ENCODE measurements at regions not wholly inside any gene's neighbourhood (a gene's known extent, or its start where the extent isn't known, plus 50 kb on each side); places are given as distances from the start of the nearest gene placed in this dataset.

DNA sequence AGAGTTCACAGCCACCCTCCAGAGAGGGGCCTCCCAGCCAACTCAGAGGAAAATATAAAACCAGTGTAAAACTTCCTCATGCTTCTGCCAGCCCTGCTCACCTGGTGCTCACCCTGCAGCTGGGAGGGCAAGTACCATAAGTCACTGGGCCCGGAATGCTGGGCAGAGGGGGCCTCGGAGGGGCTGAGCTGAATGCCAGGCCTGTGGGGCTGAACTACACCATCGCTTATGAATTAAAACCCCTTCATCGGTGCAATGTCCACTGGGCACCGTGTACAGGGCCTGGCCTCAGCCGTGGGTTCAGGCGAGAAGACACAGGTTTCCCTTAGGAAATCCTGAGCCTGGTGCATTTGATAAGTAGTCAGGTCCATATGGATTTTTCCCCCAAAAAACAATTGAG, 828.6 kb downstream of the TBC1D22A start:
- DNase-seq (ENCODE audit: low spot score), result no peak

DNA sequence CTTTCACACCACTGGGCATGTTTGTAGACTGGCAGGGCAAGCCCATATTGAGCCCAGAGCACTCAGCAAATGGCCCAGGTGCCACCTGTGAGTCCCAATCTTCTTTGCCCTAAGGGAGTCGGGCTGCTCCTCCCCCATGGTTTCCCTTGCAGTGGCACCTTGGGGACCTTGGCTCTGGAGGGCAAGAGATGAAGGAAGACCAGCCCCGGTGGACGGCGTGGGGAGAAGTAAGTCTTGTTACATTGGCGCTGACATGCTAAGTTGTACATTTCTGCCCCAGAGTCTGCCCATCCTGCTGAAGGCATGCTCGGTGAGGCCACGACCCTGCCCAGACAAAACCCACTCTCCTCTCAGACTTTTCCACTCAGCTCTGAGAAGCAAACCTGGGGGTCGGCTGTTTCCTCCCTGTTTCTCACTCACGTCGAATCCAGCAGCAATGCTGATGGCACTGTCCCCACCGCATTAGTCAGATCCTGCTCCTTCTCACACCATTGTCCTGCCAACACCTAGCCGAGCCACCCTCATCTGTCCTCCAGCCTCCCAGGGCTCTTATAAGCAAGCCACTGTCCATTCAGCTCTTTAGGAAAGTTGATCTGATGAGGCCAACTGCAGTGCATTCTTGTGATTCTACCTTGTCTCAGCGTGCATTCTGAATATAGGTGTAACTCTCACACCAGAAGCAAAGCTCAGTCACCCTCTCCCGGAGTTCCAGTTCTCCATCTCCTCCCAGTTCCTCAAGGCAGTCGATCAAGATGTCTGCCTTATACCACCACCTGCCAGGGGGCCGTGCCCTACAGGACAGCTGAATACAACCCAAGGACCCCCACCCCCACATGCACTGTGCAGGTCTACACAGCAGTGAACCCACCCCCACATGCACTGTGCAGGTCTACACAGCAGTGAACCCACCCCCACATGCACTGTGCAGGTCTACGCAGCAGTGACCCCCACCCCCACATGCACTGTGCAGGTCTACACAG, 827.1 kb downstream of the TBC1D22A start:
- DNase-seq (ENCODE audit: low spot score), result no peak

DNA sequence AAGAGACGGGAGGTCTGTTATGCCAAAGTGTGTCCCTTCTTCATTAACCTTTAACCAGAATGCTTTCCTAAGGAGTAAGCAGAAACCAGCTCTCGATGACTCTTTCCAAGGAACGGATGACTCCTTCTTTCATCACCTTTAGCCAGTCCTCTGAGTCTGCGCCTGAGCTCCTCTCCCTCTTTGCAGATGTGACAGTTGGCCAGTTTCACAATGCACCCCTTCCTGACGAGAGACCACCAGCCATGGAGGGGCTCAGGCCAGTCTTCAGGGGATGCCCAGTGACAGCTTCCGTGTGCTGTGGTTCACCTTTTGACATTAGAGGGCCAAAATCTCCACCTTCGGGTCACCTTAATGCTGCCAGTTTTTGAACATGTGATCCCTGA, 826.1 kb downstream of the TBC1D22A start:
- DNase-seq (ENCODE audit: low spot score), result no peak

DNA sequence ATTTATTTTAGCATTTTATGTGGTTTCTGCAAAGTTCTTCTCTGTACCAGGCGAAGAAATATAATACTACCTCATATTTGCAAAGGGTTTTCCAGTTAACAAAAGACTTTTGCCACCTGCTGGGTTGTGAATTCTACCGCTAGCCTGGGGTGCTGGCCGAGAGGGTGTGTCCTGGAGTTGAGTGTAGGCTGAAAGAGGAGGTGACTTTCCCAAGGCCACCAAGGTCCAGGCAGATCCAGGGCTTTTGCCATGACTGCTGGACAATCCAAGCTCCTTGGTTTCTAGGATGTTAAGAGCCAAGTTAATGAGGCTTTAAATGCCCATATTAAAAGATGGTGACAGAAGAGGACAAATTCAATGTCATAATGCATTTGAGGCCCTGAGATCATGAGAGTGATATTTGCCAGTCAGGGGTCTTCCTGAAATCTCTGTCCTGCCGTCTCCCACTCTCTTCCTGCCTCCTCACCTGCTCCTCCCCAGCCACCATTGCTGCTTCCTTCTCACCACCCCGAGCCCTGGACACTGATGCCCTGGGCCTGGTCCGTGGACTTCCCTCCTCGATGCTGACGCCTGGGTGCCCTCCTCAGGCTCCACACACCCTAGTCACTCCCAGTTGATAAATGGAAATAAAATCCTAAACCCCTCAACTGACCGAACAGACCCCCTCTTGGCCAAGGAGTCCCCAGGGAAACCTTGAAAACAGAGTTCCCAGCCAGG, 825.6 kb downstream of the TBC1D22A start:
- no peak for DNase-seq (ENCODE audit: low spot score)

DNA sequence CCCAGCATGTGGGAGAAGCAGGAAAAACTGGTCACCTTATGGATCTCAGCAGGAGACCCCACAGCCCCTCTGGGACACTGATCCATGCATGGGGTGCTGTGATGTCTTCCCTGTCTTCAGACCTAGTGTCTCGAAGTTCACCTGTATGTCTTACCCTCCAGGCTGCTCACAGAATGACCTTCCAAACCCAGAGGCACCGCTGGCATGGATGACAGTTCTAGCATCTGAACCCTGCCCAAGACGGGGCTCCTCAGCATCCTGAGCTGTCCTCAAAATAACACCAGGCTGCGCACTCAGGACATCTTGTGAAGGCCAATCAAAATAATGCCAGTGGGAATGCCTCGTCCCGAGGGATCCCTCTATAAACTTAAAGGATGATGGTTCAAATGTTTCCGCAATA, 824.9 kb downstream of the TBC1D22A start:
- DNase-seq (ENCODE audit: low spot score), result no peak

DNA sequence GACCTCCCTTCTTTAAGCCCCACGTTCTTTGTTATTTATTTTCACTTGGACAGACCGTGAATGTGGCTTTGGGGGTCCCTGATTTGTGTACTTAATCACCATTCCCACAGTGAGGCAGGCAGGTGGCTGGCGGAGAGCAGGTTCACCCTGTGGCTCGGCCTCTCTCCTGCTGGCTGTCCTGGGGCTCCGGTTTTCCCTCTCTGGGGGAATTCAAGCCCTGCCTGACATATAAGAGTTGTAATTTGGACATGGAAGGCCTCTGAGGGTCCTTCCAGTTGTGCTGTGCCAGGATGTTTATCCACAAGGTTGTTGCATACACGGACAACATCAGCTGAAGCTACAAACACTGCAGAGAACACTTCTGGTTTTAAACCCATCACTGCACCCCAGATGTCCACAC, 824.5 kb downstream of the TBC1D22A start:
- no peak for DNase-seq (ENCODE audit: low spot score)

DNA sequence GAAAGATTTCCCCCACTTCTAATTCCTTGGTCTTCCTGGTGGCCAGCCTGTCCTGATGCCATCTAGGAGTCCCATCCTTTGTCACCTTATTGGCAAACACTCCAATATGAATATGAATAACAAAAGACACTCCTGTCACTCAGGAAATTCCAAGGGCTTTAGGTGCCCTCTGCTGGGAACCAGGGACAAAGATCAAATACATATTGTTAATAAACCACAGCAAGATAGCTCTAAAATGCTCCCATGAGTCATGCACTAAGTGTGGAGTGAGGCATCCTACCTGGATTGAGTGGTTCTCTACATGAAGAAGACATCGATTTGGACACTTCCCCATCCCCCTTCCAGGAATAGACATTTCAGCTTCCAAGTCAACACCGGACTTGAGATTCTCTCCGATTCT, 823.6 kb downstream of the TBC1D22A start:
- DNase-seq (ENCODE audit: low spot score), result no peak

DNA sequence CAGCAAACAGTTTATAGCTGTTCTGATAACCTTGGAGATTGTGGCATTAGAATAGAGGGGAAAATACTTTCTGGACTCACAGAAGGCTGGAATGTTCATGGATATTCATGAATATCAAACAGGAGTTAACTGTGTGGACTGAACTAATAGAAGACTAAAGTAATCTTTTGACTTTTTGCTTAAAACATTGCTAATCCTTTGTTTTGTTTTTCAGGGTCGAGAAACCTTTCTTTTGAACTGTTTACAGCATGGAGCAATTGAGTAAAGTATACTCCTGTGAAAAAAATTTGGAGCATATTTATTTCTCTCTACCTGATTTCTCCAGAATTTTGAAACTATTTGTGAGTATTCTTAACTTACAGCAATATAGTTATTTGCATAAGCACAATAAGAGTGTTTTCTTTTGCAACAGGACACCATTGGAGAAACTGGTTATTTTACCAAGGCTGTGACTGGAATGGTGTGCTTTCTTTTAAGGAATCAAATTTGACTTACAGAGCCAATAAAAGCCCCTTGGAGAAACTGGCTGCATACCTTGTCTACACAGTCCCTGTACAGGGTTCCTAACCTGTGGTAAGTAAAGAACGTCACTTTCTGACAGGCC, 821.6 kb downstream of the TBC1D22A start:
- DNase-seq (ENCODE audit: low spot score), result no peak

DNA sequence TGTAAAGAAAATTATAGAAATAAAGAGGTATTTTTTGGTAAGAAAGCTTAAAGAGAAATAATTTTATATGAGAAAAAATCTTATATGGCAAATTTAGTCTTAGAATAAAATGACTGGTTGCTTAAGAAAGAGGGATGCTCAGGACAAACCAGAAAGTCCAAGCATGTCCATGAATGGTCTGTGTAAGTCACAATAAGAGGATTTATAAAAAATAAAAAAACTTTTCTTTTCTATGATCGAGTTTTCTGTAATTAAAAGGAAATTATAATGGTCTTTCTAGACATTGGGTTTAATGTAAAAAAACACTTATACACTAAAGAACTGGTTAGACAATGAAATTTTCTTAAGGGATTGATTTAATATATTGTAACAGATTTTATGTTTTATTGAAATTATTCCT, 819.6 kb downstream of the TBC1D22A start:
- no peak for DNase-seq (ENCODE audit: low spot score)

DNA sequence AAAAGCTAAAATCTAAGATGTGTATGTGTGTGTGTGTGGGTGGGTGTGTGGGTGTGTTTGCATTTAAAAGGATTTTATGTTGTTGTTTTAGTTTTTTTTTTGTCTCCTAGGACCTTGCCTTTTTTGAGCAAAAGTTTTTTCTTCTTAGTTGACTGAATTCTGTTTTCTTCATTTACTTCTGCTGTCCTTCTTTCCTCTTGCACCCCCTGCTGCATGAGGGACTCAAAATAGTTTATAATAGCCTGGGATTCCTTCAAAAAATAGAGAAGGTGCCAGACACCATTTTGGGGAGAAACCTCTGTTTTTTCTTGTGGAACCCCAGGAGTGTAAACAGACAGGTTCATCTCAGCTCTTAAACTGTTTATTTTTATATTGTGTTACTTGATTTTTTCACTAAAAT, 817.7 kb downstream of the TBC1D22A start:
- DNase-seq (ENCODE audit: low spot score), result no peak

DNA sequence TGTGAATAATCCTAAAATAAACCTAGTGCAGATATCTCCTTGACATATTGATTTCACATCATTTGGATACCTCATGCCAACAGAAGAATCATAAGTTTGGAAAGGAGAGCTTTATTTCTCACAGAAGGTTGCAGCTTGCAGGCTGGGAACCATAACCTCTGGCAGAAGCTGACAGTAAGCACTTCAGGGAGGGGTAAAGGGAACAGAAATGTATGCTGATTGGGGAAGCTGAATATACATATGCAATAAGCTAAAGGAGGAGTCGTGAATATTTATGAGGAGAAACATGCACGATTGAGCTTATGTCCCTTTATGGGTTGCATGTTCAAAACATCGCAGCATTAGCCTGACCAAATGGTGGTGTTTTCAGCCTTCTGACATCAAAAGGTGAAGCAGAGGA, 814.5 kb downstream of the TBC1D22A start:
- no peak for DNase-seq (ENCODE audit: low spot score)

DNA sequence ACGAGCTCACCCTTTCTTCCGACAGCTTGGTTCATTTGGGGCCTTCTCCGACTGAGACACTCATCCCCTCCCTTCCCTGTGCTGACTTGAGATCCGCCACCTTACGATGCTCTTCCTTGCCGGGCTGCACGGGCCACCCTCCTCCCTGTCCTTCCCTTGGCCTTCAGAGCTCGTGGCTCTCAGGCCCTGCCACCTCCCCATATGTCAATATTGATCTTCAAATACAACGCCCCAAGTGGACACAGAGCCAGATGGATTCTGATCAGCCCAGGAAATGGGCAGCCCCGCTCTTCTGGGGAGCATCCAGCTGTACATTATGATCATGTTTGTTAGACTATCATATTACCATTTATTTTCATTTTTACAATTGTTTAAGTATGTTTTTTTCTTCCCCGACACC, 812.8 kb downstream of the TBC1D22A start:
- DNase-seq (ENCODE audit: low spot score), result no peak

DNA sequence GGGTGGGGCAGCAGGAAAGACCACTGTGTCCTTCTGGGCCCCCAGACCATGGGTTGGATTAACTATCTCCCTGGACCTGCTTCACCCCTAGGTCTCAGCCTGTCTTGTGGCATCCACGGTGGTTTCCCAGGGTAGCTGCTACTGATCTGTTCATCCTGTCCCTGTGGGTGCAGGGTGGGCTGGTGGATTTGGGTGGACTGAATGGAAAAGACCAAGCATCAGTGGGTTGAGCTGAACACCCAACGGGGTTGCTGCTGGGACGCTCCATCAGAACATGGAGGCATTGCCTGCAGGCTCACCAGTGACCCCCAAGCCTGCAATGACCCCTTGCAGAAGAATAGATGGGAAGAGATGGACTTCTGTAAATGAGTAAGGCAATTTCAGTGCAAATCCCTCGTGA, 812.1 kb downstream of the TBC1D22A start:
- DNase-seq (ENCODE audit: low spot score), result no peak

DNA sequence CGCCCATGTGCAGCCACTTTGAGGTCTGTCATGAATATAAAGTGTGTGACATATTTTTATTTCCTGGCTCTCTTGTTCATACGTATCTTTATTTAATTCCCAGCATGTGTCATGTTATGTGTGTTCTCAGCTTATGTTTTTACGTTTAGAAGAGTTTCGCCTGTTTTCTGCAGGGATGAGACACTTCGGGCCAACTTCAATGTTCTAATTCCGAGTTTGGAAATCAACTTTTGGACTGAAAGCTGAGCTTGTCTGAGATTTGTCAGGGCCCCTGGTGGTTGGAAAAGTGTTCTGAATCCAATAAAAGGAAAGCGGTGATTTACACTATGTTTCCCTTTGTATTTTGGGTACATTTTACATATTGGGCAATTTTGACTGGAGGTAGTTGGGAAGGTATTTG, 810.7 kb downstream of the TBC1D22A start:
- no peak for DNase-seq (ENCODE audit: low spot score)

DNA sequence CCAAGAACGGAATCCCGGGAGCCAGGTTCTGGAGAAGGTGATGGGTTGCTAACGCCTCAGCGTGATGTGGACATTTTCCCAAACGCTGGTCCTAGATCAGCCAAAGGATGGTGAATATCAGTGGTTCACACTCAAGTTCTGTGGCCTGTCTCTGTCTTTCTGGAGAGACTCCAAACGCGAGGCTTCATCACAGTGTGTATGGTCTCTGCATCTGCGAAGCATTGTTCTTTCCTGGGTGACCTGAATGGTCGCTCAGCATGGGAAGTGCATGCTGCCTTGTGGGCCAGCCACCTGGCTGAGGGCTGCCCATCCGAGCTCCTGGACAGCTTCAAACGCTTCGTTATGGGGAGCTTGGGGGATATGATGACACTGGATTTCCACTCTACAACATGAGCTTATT, 810.0 kb downstream of the TBC1D22A start:
- no peak for DNase-seq (ENCODE audit: low spot score)

DNA sequence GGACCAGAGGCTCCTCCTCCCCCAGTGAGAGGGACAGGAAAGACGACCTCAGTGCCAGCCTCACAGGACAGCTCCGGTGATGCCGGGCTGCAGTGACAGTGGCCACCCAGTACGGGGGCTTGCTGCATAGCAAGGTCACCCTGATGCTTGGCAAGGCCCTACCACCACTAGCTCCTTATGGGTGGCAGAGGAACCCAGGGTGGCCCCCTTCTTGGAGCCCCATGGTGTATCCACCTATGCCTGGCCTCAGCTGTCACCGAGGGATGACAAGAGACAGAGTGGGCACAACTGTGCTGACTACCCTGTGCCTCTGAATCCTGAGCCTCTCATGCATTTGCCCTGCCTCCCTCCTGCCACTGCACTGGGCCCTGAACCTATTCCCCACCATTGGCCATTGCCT, 809.2 kb downstream of the TBC1D22A start:
- no peak for DNase-seq (ENCODE audit: low spot score)

DNA sequence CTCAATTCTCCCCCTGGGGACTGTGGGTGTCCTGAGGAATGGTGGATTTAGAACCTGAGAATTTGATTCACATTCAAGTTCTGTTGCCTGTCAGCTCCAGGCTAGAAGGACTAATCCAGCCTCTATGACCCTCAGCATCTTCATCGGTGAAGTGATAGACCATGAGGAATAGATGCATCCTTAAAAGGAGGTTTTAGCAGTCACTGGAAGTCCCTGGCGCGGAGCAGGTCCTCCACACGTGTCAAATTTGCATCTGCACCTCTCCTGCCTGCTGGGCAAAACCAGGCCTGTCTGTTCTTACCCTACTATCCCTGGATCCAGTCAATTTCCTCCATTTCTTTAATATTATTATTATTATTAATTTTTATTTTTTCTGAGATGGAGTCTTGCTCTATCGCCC, 808.4 kb downstream of the TBC1D22A start:
- DNase-seq (ENCODE audit: low spot score), result no peak

DNA sequence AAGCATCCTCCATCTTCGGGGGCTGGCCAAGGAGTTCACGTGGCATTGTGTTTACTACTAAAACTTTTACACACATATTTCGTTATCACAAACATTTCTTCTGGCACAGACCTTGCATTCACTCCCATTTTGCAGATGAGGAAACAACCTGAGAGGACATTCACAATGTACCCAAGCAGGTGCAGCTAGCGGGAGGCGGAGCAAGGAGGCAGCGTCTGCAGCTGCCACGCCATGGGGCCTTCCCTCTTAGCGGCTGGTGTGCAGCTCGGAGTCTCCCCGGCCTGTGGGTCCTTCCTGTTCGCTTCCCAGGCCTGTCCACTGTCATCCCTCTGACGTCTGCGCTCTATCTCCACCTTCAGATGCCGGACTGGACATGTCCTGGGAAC, 807.8 kb downstream of the TBC1D22A start:
- DNase-seq (ENCODE audit: low spot score), result no peak

DNA sequence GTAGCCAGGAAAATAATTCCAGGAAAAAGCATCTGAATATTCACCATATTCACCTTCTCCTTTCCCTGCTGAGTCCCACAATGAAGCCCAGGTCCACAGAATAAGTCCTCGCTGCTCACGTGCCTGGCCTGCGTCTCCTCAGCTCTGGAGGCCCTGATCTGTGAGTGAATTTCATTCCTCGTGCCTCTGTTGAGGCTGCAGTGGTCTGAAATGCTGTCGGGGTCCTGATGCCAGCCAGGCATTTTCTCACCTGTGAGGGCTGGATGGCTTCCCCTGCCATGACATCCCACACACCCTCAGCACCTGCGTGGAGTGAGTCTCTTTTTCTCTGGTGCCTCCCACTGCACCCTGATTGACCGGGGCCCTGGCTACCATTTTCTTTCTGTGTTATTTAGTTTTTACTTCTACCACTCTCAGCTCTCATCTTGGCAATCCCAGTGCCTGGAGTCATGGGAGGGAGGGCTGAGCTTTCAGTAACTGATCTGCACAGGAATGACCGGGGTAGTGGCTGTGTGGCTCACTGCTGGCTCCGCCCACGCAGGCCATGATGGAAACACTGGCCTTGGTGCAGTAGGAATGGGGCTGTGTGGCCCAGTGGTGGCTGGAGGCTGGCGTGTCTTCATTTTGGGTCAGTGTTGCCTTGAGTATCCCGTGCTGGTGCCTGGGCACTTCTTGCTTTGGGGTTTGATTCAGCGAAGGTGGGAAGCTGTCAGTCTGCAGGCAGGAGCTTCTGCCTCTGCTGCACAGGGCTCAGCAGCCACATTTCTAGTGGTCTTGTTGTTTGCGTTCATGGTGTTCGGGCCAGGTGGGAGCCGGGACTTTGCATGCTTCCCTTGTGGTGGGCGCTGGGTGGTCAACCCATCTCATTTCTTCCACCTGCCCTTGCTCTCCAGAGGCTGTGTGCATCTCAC, 807.2 kb downstream of the TBC1D22A start:
- DNase-seq (ENCODE audit: low spot score), result no peak

DNA sequence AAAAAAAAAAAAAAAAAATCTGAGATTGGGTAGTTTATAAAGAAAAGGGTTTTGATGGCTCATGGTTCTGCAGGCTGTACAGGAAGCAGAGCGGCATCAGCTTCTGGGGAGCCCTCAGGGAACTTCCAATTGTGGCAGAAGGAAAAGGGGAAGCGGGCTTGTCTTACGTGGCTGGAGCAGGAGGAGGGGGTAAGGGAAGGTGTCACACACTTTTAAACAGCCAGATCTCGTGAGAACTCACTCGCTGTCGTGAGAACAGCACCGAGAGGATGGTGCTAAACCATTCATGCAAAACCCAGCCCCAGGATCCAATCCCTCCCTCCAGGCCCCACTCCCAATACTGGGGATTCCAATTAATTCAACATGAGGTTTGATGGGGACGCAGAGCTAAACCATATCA, 806.2 kb downstream of the TBC1D22A start:
- DNase-seq (ENCODE audit: low spot score), result no peak

DNA sequence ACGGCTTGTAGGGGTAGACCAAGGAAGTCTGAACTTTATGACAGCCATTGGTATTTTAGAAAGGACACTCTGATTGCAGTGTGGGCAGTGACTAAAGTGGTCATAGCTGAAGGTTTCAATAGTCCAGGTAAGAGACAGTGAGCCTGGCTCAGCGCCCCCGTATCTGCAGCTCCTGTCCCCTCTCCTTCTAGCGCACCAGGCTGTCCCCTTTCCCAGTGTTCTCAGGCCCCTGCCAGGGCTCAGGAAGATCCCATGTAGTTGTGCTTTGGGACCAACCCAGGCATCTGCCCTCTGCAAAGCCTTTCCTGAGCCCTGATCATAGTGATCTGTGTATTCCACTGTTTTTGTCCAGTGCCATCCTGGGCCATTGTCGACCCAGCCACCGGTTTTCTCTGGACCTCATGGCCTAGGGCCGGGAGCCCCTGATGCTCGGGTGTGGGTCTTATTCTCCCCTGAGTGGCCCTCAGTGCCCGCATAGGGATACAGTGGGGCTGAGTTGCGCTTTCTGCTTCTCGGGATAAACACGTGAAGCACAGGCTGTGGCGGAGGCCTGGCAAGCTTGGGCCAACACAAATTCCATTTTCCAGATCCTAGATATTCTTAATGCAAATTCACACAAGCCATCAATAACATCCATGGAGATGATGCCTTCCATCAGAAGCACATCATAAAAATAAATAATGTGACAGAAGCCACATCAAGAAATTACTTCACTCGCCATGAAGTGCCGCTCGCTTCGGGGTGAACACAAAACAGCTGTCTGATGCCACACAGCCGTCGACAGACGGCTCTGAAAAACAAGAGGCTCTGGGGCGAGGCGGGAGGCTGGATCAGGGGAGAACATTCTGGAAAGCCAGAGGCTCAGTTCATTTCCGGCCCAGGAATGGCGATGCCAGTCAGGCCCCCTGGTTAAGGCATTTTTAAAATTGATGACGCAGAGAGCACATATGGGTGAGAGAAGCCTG, 805.0 kb downstream of the TBC1D22A start:
- DNase-seq (ENCODE audit: low spot score), result no peak
